Tibial nerve (tissue), 4 donors: ENCODE measurements at regions not wholly inside any gene's neighbourhood (a gene's known extent, or its start where the extent isn't known, plus 50 kb on each side); places are given as distances from the start of the nearest gene placed in this dataset.

Source experiments
- EP300 ChIP-seq, 2 donors: sonication (generic); formaldehyde crosslinking; IDR thresholded peaks; one replicate each; pipeline ENCODE4 v1.6.1; 2017; ENCODE audit warnings: antibody characterized with exemption in 2 of 2, mild to moderate bottlenecking in 1 of 2
- POLR2A ChIP-seq, 2 donors: fragments of 450-650 bp; IDR thresholded peaks; one replicate each; pipeline ENCODE4 v1.6.1; 2017; ENCODE audit warnings: antibody characterized with exemption in 2 of 2, mild to moderate bottlenecking in 2 of 2, moderate library complexity in 2 of 2
- TF ChIP-seq, protein P1 (sequence below), 5 experiments: fragments of 200-600 bp in 3 of 5; fragments of 450-650 bp in 2 of 5; sonication (generic) in 3 of 5; IDR thresholded peaks; one replicate each; pipeline ENCODE4 v1.5.1; 2016 to 2019; ENCODE audit warnings: antibody characterized with exemption in 5 of 5, mild to moderate bottlenecking in 3 of 5, moderate library complexity in 2 of 5

DNA sequence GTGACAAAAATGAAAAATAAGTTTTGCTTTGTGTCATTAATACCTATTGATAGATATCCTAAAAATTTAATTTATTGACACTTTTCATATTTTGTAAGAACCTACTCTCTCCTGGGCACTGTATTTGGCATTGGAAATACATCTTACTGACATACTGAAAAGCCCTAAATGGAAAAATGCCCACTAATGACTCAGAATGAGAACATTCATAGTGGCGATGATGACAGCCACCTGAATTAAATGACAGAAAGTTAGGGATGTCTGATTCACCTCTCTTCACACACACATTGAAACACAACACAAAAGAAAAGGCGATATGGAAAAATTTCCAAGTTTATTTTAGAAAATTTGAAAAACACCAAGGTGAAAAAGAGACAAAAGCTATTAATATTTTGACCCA is 992.3 kb downstream of the STPG2 start:
- TF ChIP-seq, protein P1, sequence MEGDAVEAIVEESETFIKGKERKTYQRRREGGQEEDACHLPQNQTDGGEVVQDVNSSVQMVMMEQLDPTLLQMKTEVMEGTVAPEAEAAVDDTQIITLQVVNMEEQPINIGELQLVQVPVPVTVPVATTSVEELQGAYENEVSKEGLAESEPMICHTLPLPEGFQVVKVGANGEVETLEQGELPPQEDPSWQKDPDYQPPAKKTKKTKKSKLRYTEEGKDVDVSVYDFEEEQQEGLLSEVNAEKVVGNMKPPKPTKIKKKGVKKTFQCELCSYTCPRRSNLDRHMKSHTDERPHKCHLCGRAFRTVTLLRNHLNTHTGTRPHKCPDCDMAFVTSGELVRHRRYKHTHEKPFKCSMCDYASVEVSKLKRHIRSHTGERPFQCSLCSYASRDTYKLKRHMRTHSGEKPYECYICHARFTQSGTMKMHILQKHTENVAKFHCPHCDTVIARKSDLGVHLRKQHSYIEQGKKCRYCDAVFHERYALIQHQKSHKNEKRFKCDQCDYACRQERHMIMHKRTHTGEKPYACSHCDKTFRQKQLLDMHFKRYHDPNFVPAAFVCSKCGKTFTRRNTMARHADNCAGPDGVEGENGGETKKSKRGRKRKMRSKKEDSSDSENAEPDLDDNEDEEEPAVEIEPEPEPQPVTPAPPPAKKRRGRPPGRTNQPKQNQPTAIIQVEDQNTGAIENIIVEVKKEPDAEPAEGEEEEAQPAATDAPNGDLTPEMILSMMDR (IDR thresholded peaks at IDR 0.05) = no peak
- TF ChIP-seq EP300 (IDR thresholded peaks at IDR 0.05) (no peak), POLR2A (IDR thresholded peaks at IDR 0.05) (no peak)
